NCI-H1092 treated with DMSO at 0.1 percent for 48 hours (cell line): ENCODE measurements at regions not wholly inside any gene's neighbourhood (a gene's known extent, or its start where the extent isn't known, plus 50 kb on each side); places are given as distances from the start of the nearest gene placed in this dataset.
A peak's percentile ranks its signal among the peaks of the same experiment; 100 is the strongest.

Experiments used
- DNase-seq: peaks from one replicate; lab custom pipeline; 2025; lab: John Stamatoyannopoulos, UW

GRCh38 chr3:150267288-150267687 is 140.8 kb upstream of the TSC22D2 start:
- no peak for DNase-seq

GRCh38 chr3:150265305-150265704 is 142.8 kb upstream of the TSC22D2 start:
- no peak for DNase-seq

GRCh38 chr3:150264561-150265279 is 143.4 kb upstream of the TSC22D2 start:
- no peak for DNase-seq

GRCh38 chr3:150261958-150262357 is 146.1 kb upstream of the TSC22D2 start:
- no peak for DNase-seq

- no peak for DNase-seq
These were observed 146.7 kb upstream of the TSC22D2 start for GRCh38 chr3:150261418-150261817.

- no peak for DNase-seq
These were observed 147.7 kb upstream of the TSC22D2 start for GRCh38 chr3:150260398-150260710.

GRCh38 chr3:150259526-150260397 is 148.3 kb upstream of the TSC22D2 start:
- DNase-seq, result no peak

GRCh38 chr3:150256782-150257181 is 151.3 kb upstream of the TSC22D2 start:
- DNase-seq, result no peak

- DNase-seq, result no peak
These were observed 151.8 kb upstream of the TSC22D2 start for GRCh38 chr3:150256318-150256717.

GRCh38 chr3:150255826-150256225 is 152.3 kb upstream of the TSC22D2 start:
- no peak for DNase-seq

- no peak for DNase-seq
These were observed 152.7 kb upstream of the TSC22D2 start for GRCh38 chr3:150255413-150255812.

GRCh38 chr3:150254309-150254708 is 153.8 kb upstream of the TSC22D2 start:
- no peak for DNase-seq

GRCh38 chr3:150253622-150254021 is 154.5 kb upstream of the TSC22D2 start:
- peak; percentile 28 for DNase-seq

GRCh38 chr3:150252462-150252861 is 155.6 kb upstream of the TSC22D2 start:
- DNase-seq, result no peak

GRCh38 chr3:150251187-150252062 is 156.7 kb upstream of the TSC22D2 start:
- peak; percentile 11 for DNase-seq

- no peak for DNase-seq
These were observed 158.2 kb upstream of the TSC22D2 start for GRCh38 chr3:150249779-150250470.

GRCh38 chr3:150248888-150249681 is 159.0 kb upstream of the TSC22D2 start:
- no peak for DNase-seq

GRCh38 chr3:150248116-150248887 is 159.8 kb upstream of the TSC22D2 start:
- DNase-seq, result no peak

- DNase-seq, result no peak
These were observed 160.7 kb upstream of the TSC22D2 start for GRCh38 chr3:150247441-150247840.

GRCh38 chr3:150243466-150243865 is 164.6 kb upstream of the TSC22D2 start:
- no peak for DNase-seq
